ENCODE measurements at regions not wholly inside any gene's neighbourhood (a gene's known extent, or its start where the extent isn't known, plus 50 kb on each side); places are given as distances from the start of the nearest gene placed in this dataset.

DNA sequence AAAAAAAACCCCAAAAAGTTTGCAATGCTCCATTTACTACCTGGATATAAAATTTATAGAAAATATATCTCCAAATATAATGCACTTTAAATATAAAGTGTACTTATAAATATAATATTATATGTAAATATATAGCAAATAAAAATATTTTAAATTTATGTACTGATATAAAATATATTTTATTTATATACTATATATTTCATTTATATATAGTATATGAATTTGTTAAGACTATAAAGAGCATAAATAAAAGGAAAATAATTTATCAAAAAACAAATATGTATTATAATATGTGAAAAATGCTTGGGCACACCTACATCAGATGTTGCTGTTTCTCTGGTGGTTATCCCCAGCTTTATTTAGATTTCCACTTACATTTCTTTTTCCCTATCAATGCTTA lies 71.0 kb upstream of the ZBTB18 start:
- H3K9me3 ChIP-seq: no peaks in the 10 kb centered on the region
- no peak for TF ChIP-seq POLR2A (IDR thresholded peaks at IDR 0.05)
- TF ChIP-seq, protein P1, sequence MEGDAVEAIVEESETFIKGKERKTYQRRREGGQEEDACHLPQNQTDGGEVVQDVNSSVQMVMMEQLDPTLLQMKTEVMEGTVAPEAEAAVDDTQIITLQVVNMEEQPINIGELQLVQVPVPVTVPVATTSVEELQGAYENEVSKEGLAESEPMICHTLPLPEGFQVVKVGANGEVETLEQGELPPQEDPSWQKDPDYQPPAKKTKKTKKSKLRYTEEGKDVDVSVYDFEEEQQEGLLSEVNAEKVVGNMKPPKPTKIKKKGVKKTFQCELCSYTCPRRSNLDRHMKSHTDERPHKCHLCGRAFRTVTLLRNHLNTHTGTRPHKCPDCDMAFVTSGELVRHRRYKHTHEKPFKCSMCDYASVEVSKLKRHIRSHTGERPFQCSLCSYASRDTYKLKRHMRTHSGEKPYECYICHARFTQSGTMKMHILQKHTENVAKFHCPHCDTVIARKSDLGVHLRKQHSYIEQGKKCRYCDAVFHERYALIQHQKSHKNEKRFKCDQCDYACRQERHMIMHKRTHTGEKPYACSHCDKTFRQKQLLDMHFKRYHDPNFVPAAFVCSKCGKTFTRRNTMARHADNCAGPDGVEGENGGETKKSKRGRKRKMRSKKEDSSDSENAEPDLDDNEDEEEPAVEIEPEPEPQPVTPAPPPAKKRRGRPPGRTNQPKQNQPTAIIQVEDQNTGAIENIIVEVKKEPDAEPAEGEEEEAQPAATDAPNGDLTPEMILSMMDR (IDR thresholded peaks at IDR 0.05): no peak
- DNase-seq: no peak
- no peak overlapping the region for H3K4me3 ChIP-seq (replicated peaks in 1 of 3)
- no peak overlapping the region for H3K27ac ChIP-seq
- intact Hi-C loops (cut with DNase I): no loop called here
- no peaks in the 10 kb centered on the region for H3K27me3 ChIP-seq
- H3K36me3 ChIP-seq: no peaks in the 10 kb centered on the region
- H3K4me1 ChIP-seq: no peaks in the 10 kb centered on the region

DNA sequence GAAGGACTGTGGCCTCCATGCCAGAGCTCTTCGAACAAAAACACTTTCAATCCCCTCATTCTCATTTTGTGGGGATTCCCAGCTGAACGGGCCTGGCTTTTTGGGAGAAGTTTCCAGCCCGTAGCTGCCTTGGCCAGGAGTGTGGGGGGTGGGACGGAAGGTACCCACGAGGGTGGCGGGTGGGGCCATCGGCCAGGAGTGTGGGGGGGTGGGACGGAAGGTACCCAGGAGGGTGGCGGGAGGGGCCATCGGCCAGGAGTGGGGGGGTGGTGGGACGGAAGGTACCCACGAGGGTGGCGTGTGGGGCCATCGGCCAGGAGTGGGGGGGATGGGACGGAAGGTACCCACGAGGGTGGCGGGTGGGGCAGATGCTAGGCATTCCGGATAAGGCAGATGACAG lies 71.7 kb upstream of the ZBTB18 start:
- no peak for DNase-seq
- Histone ChIP-seq H3K36me3 (no peaks in the 10 kb centered on the region), H3K4me1 (no peaks in the 10 kb centered on the region), H3K9me3 (no peaks in the 10 kb centered on the region), H3K27me3 (no peaks in the 10 kb centered on the region), H3K4me3 (replicated peaks in 1 of 3) (no peak overlapping the region), H3K27ac (no peak overlapping the region)
- intact Hi-C loops (cut with DNase I): no loop called here
- TF ChIP-seq, protein P1 (IDR thresholded peaks at IDR 0.05): no peak
- 94 to 95% methylated on average over 16 to 18 of the region's 18 CpGs for WGBS, 2 donors

DNA sequence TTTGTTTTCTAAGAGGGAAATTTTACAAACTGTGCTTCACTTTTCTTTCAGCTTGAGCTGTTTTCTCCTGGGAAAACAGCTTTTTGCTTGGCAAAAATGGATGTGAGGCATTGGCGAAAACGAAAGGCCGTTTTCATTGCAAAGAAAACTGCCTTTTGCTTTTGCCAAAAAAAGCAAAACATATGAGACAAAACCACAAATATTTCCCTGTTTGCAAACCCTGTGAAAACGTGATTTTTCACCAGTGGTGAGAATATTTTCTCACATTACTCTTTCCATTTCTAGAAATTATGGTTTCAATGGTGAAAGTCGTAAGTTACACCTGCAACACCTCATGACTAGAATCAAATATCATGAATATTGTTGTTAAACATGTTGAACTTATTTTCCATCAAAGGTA lies 74.0 kb upstream of the ZBTB18 start:
- WGBS, 2 donors: 57 to 60% methylated on average over 5 of the region's 5 CpGs
- H3K9me3 ChIP-seq: no peaks in the 10 kb centered on the region
- no peaks in the 10 kb centered on the region for H3K27me3 ChIP-seq
- no peaks in the 10 kb centered on the region for H3K36me3 ChIP-seq
- H3K4me3 ChIP-seq (replicated peaks in 1 of 3): no peak overlapping the region
- TF ChIP-seq, protein P1 (IDR thresholded peaks at IDR 0.05): no peak
- no peak for TF ChIP-seq POLR2A (IDR thresholded peaks at IDR 0.05)
- intact Hi-C loops (cut with DNase I): no loop called here
- no peak for DNase-seq
- no peaks in the 10 kb centered on the region for H3K4me1 ChIP-seq
- H3K27ac ChIP-seq: no peak overlapping the region

DNA sequence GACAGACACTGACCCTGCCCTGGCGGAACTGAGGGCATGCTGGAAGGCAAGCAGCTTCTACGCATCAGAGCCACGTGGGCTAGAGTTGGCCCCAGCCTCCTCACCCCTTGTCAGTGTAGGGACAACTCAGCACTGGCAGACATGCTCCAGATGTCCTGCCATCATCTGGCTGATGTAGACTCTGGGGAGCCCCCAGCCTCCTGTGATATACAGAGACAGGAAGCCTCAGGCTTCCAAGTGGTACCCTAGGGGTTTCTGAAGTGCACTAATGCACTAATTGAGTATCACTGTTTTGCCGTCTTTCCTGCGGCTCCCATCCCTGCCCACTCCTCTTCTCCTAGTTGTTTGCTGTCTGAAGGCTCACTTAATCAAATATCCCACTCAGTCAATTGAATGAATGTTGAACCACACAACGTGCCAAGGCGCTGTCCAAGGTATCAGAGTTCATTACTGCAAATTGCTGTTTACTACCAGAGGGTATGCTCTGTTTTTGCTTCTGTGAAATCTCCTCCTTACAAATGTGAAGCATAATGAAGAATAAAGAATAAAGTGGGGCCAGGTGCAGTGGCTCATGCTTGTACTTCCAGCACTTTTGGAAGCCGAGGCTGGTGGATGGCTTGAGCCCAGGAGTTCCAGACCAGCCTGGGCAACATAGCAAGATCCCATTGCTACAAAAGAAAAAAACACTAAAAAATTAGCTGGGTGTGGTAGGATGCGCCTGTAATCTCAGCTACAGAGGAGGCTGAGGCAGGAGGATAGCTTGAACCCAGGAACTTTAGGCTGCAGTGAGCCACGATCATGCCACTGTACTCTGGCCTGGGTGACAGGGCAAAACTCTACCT lies 76.4 kb upstream of the ZBTB18 start:
- TF ChIP-seq, protein P1 (IDR thresholded peaks at IDR 0.05): no peak
- no peak for TF ChIP-seq POLR2A (IDR thresholded peaks at IDR 0.05)
- no peak for DNase-seq
- intact Hi-C loops (cut with DNase I): no loop called here
- Histone ChIP-seq H3K36me3 (no peaks in the 10 kb centered on the region), H3K27ac (no peak overlapping the region), H3K4me3 (replicated peaks in 1 of 3) (no peak overlapping the region), H3K9me3 (no peaks in the 10 kb centered on the region), H3K27me3 (no peaks in the 10 kb centered on the region), H3K4me1 (no peaks in the 10 kb centered on the region)
- WGBS, 2 donors: 63 to 65% methylated on average over 9 to 10 of the region's 10 CpGs

DNA sequence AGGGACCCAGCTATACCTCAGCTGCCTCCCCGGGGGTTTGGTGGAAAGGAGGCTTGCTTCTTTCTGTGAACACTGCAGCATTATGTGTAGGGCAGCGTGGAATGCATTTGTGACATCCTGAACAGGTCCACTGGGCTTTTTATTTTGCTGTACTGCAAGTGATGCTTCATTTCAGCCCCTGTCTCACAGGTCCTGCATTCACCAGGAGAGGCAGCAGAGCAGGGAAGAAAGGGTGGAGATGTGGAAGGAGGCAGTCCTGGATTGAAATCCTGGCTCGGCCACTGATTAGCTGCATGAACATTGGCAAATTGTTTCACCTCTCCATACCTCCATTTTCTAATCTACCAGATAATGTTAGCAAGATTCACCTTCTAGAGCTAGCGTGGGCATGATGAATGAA lies 77.9 kb upstream of the ZBTB18 start:
- no peaks in the 10 kb centered on the region for H3K9me3 ChIP-seq
- 77 to 85% methylated on average over 4 of the region's 4 CpGs for WGBS, 2 donors
- no peaks in the 10 kb centered on the region for H3K27me3 ChIP-seq
- TF ChIP-seq, protein P1 (IDR thresholded peaks at IDR 0.05): no peak
- TF ChIP-seq POLR2A (IDR thresholded peaks at IDR 0.05): no peak
- H3K27ac ChIP-seq: no peak overlapping the region
- H3K36me3 ChIP-seq: no peaks in the 10 kb centered on the region
- DNase-seq: no peak
- H3K4me3 ChIP-seq (replicated peaks in 1 of 3): no peak overlapping the region
- intact Hi-C loops (cut with DNase I): no loop called here
- no peaks in the 10 kb centered on the region for H3K4me1 ChIP-seq
